Brain microvascular endothelial cell (primary cell): ENCODE measurements at regions not wholly inside any gene's neighbourhood (a gene's known extent, or its start where the extent isn't known, plus 50 kb on each side); places are given as distances from the start of the nearest gene placed in this dataset.
"Not testable (repeated sequence)": the region's sequence is repeated elsewhere in the genome, so short reads cannot be mapped to it uniquely, and the experiment has no call there.

Experiments used
- DNase-seq: peaks from one replicate; pipeline ENCODE4 v3.0.0-alpha.2; 2020
- H3K27ac ChIP-seq: fragments of 250-450 bp; sonication (Bioruptor Pico); 2 replicates; pipeline ENCODE4 v1.5.1; 2020; ENCODE audit warnings: mild to moderate bottlenecking, moderate library complexity
- H3K27me3 ChIP-seq: fragments of 250-450 bp; sonication (Bioruptor Pico); replicated peaks from 2 replicates; pipeline ENCODE4 v1.5.1; 2020; ENCODE audit warnings: mild to moderate bottlenecking
- H3K36me3 ChIP-seq: fragments of 250-450 bp; sonication (Bioruptor Pico); replicated peaks from 2 replicates; pipeline ENCODE4 v1.5.1; 2020; ENCODE audit warnings: mild to moderate bottlenecking
- H3K4me3 ChIP-seq: 2 replicates; pipeline ENCODE4 v1.5.1; 2011; ENCODE audit warnings: low read depth, mild to moderate bottlenecking, control low read depth, low read length, moderate library complexity
- CTCF ChIP-seq: IDR thresholded peaks from 2 replicates; pipeline ENCODE4 v1.5.1; 2011; ENCODE audit warnings: low read depth, mild to moderate bottlenecking, moderate library complexity, low read length, control low read depth, inconsistent platforms; ENCODE audit errors: missing control alignments
- in situ Hi-C: cut with HindIII; loops from 2 replicates; pipeline ENCODE4 v1.10.0; 2017; ENCODE audit warnings: low sequenced_read_pairs, low pct_ligation_motif_present

- no peak for TF ChIP-seq CTCF
- H3K27ac ChIP-seq, result no peak overlapping the region
- H3K36me3 ChIP-seq, result no peaks in the 10 kb centered on the region
- no peak overlapping the region for H3K4me3 ChIP-seq
- in situ Hi-C loops, result no loop called here
- no peak for DNase-seq
- H3K27me3 ChIP-seq, result no peaks in the 10 kb centered on the region
Measured at GRCh38 chr4:96395747-96396146, 555.9 kb downstream of the PDHA2 start.

- Histone ChIP-seq H3K4me3 (no peak overlapping the region), H3K27me3 (no peaks in the 10 kb centered on the region), H3K27ac (no peak overlapping the region), H3K36me3 (no peaks in the 10 kb centered on the region)
- no peak for DNase-seq
- no peak for TF ChIP-seq CTCF
- in situ Hi-C loops, result no loop called here
Measured at GRCh38 chr4:96406742-96407141, 566.8 kb downstream of the PDHA2 start.

DNA sequence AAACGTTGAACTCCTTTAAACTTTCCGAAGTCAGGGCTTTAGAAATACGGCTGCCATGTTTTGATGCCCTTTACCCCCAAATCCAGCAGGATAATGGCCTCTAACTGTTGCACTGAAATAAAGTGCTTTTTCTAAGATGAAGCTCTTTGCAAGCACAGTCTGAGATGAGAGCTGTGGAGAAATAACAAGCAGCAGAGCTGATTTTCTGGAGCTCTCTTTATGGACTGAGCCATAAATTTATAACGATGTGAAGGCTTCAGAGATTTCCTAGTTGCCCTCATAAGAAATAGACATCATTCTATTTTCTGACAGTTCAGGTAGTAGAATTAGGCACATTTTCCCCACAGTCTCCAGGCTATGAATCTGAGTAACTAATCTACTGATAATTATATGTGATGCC, 567.3 kb downstream of the PDHA2 start:
- no peak for TF ChIP-seq CTCF
- Histone ChIP-seq H3K4me3 (no peak overlapping the region), H3K36me3 (no peaks in the 10 kb centered on the region), H3K27ac (no peak overlapping the region), H3K27me3 (no peaks in the 10 kb centered on the region)
- no peak for DNase-seq
- in situ Hi-C loops, result no loop called here

DNA sequence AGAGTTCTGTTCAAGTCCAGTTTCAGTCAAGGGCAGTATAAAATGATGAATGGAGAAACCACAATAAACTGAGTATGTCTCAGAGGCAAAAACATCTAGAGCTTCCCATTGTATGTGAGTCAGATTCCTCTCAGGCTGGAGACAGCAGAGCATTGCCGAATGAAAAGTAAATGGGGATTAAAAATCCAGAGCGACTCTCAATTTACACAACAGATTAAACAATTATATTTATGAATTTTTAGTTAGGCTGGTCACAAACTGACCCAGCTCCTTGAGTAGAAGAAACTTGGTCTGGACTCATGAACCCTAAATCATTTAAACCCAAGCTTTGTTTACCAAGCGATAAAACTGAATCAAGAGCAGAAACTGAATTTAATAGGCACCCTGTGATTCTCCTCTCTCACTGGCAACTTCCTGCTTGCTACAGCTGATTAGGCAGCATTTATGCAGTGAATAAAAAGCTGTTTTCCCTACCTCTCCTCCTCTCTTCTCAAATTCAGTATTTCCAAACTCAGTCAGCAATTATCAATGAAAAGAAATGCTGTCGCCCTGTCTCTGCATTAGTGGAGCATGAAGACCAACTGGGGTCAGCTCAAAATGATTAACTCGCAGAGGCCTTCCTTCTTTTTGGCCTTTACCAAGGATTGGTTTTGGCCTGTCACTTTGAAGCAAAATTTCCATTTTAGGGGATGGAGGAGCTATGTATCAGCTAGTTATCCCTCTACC, 568.0 kb downstream of the PDHA2 start:
- Histone ChIP-seq H3K27ac (peak overlapping the region; percentile 38), H3K4me3 (no peak overlapping the region), H3K27me3 (no peaks in the 10 kb centered on the region), H3K36me3 (no peaks in the 10 kb centered on the region)
- peak; percentile 40 for DNase-seq
- no peak for TF ChIP-seq CTCF
- in situ Hi-C loops, result no loop called here

DNA sequence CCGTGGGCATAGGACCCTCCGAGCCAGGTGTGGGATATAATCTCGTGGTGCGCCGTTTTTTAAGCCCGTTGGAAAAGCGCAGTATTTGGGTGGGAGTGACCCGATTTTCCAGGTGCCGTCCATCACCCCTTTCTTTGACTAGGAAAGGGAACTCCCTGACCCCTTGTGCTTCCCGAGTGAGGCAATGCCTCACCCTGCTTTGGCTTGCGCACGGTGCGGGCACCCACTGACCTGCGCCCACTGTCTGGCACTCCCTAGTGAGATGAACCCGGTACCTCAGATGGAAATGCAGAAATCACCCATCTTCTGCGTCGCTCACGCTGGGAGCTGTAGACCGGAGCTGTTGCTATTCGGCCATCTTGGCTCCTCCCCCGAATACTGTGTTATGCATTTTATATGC, 575.0 kb downstream of the PDHA2 start:
- in situ Hi-C loops, H3K27ac ChIP-seq, H3K27me3 ChIP-seq, H3K4me3 ChIP-seq, H3K36me3 ChIP-seq, DNase-seq: not testable (repeated sequence)

GRCh38 chr4:96429657-96430056, 589.8 kb downstream of the PDHA2 start:
- in situ Hi-C loops, result no loop called here
- Histone ChIP-seq H3K27me3 (no peaks in the 10 kb centered on the region), H3K36me3 (no peaks in the 10 kb centered on the region), H3K27ac (no peak overlapping the region), H3K4me3 (no peak overlapping the region)
- TF ChIP-seq CTCF, result no peak
- no peak for DNase-seq
